HUES48 (cell line): ENCODE measurements at regions not wholly inside any gene's neighbourhood (a gene's known extent, or its start where the extent isn't known, plus 50 kb on each side); places are given as distances from the start of the nearest gene placed in this dataset.
A peak's percentile ranks its signal among the peaks of the same experiment; 100 is the strongest.

ENCODE experiments used
- H3K27ac ChIP-seq: one replicate; pipeline ENCODE4 v1.7.0; 2013; ENCODE audit warnings: low read depth, low read length, inconsistent platforms
- H3K27me3 ChIP-seq: 2 replicates; pipeline ENCODE4 v1.6.1; 2013; ENCODE audit warnings: mild to moderate bottlenecking, low read length; ENCODE audit not compliant: control insufficient read depth, insufficient read depth
- H3K36me3 ChIP-seq: 2 replicates; pipeline ENCODE4 v1.6.1; 2013; ENCODE audit warnings: low read length; ENCODE audit not compliant: control insufficient read depth, insufficient read depth
- H3K4me1 ChIP-seq: 2 replicates; pipeline ENCODE4 v1.6.1; 2013; ENCODE audit warnings: mild to moderate bottlenecking, low read length; ENCODE audit not compliant: control insufficient read depth, insufficient read depth
- H3K4me3 ChIP-seq: 2 replicates; pipeline ENCODE4 v1.5.1; 2013; ENCODE audit warnings: mild to moderate bottlenecking, low read depth, low read length
- H3K9ac ChIP-seq: 2 replicates; pipeline ENCODE4 v1.6.1; 2013; ENCODE audit warnings: mild to moderate bottlenecking, low read depth, low read length, moderate library complexity
- H3K9me3 ChIP-seq: 2 replicates; pipeline ENCODE4 v1.6.1; 2013; ENCODE audit warnings: low read length; ENCODE audit not compliant: control insufficient read depth, insufficient read depth

- H3K27me3 ChIP-seq: no peaks in the 10 kb centered on the region
- no peak overlapping the region for H3K4me3 ChIP-seq
- no peak overlapping the region for H3K27ac ChIP-seq
- H3K9ac ChIP-seq: no peak overlapping the region
- no peaks in the 10 kb centered on the region for H3K36me3 ChIP-seq
- no peaks in the 10 kb centered on the region for H3K9me3 ChIP-seq
- no peaks in the 10 kb centered on the region for H3K4me1 ChIP-seq
These were observed 683.8 kb downstream of the LRRC70 start for GRCh38 chr5:63262185-63262981.

DNA sequence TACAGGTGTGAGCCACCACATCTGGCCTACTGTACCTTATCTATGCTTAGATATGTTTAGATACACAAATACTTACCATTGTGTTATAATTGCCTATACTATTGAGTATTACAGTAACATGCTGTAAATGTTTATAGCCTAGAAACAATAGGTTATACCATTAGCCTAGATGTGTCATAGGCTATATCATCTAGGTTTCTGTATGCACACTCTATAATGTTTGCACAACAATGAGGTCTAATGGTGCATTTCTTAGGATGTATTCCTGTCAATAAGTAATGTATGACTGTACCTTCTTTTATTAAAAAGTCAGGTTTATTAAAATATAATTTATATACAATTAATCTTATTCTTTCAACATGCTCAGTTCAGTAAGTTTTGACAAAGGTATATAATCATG, 683.1 kb downstream of the LRRC70 start:
- H3K36me3 ChIP-seq: no peaks in the 10 kb centered on the region
- no peaks in the 10 kb centered on the region for H3K9me3 ChIP-seq
- H3K9ac ChIP-seq: no peak overlapping the region
- no peaks in the 10 kb centered on the region for H3K27me3 ChIP-seq
- no peak overlapping the region for H3K27ac ChIP-seq
- H3K4me1 ChIP-seq: no peaks in the 10 kb centered on the region
- no peak overlapping the region for H3K4me3 ChIP-seq

GRCh38 chr5:63255594-63255993, 677.0 kb downstream of the LRRC70 start:
- Histone ChIP-seq H3K4me3 (no peak overlapping the region), H3K9ac (no peak overlapping the region), H3K9me3 (no peaks in the 10 kb centered on the region), H3K27ac (peak overlapping the region; percentile 71), H3K36me3 (no peaks in the 10 kb centered on the region), H3K27me3 (no peaks in the 10 kb centered on the region), H3K4me1 (peaks cover 29% of the 10 kb centered on the region)

DNA sequence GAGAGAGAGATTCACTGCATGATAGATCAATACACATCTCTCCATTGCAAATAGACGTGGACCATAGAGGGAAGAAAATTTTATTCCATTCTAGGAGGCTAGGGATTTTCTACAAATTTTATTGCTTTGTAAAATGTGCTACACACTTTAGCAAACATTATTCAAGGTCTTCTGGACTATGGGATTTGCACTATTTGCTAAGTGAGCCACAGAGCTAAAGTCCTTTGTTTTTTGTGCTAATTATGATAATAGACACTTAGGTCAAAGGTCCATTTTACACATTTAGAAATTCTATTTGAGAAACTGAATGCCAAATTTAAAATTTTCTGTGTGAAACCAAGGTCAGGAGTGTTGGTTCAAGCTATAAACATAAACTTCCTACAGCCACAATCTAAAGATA, 672.3 kb downstream of the LRRC70 start:
- no peak overlapping the region for H3K4me3 ChIP-seq
- H3K27ac ChIP-seq: no peak overlapping the region
- no peak overlapping the region for H3K9ac ChIP-seq
- H3K36me3 ChIP-seq: no peaks in the 10 kb centered on the region
- no peaks in the 10 kb centered on the region for H3K9me3 ChIP-seq
- no peaks in the 10 kb centered on the region for H3K27me3 ChIP-seq
- H3K4me1 ChIP-seq: peaks cover 27% of the 10 kb centered on the region

- H3K27me3 ChIP-seq: no peaks in the 10 kb centered on the region
- no peaks in the 10 kb centered on the region for H3K36me3 ChIP-seq
- H3K9ac ChIP-seq: no peak overlapping the region
- H3K27ac ChIP-seq: no peak overlapping the region
- peaks cover 17% of the 10 kb centered on the region for H3K4me1 ChIP-seq
- no peak overlapping the region for H3K4me3 ChIP-seq
- no peaks in the 10 kb centered on the region for H3K9me3 ChIP-seq
These were observed 671.3 kb downstream of the LRRC70 start for GRCh38 chr5:63249960-63250359.

DNA sequence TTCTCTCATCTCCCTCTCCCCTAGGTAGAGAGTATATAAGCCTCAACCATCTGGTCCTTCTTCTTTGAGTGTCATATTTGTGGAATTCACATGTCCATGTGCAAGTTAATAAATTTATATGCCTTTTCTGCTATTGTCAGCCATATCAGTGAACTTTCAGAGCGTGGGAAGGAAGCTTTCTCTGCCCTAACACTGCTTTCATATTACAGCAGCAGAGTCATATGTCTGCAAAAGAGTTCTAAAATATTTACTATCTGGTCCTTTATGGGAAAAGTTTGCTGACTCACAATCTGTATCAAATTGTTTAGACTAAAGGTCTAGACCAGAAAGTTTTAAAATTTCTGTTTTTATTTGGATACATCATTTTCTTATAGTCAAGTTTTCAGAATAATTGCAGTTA, 669.0 kb downstream of the LRRC70 start:
- Histone ChIP-seq H3K27me3 (no peaks in the 10 kb centered on the region), H3K4me3 (no peak overlapping the region), H3K27ac (no peak overlapping the region), H3K9ac (no peak overlapping the region), H3K4me1 (peaks cover 16% of the 10 kb centered on the region), H3K36me3 (no peaks in the 10 kb centered on the region), H3K9me3 (no peaks in the 10 kb centered on the region)

DNA sequence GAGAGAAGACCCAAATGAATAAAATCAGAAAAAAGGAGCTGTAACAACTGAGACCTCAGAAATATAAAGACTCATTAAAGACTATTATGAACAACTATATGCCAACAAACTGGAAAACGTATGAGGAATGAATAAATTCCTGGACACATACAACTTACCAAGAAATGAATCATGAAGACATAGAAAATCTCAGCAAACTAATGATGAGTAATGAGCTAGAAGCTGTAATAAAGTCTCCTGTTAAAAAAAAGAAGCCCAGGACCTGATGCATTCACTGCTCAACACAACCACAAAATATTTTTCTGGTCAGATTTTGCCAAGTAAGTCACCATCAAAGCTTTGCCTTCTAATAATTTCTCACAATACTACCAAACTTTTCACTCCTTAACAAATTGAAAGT, 666.7 kb downstream of the LRRC70 start:
- H3K4me1 ChIP-seq: no peaks in the 10 kb centered on the region
- no peak overlapping the region for H3K27ac ChIP-seq
- no peaks in the 10 kb centered on the region for H3K9me3 ChIP-seq
- H3K9ac ChIP-seq: no peak overlapping the region
- no peaks in the 10 kb centered on the region for H3K36me3 ChIP-seq
- H3K4me3 ChIP-seq: no peak overlapping the region
- no peaks in the 10 kb centered on the region for H3K27me3 ChIP-seq

GRCh38 chr5:63240063-63240755, 661.6 kb downstream of the LRRC70 start:
- Histone ChIP-seq H3K4me1 (no peaks in the 10 kb centered on the region), H3K4me3 (no peak overlapping the region), H3K27ac (no peak overlapping the region), H3K9me3 (no peaks in the 10 kb centered on the region), H3K36me3 (no peaks in the 10 kb centered on the region), H3K9ac (no peak overlapping the region), H3K27me3 (no peaks in the 10 kb centered on the region)

DNA sequence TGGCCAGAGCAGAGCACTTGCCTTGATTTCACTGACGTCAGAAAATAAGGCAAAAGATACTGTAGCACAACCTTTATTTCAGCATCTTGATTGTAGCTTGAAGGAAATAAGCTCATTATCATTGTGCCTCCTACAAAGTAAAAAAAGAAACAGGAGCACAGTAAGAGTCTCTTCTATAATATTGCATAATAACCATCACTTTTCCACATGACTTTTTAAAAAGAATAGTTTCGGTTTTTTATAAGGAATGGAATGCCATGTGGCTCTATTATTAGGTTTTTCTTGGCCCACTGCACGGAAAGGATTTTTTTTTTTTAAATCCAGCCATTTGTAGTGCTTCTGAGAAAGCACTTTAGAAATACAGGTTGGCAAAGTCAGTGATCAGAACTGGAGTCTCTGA, 655.3 kb downstream of the LRRC70 start:
- Histone ChIP-seq H3K4me3 (no peak overlapping the region), H3K27ac (no peak overlapping the region), H3K4me1 (peaks cover 7% of the 10 kb centered on the region), H3K9me3 (no peaks in the 10 kb centered on the region), H3K9ac (no peak overlapping the region), H3K36me3 (no peaks in the 10 kb centered on the region), H3K27me3 (no peaks in the 10 kb centered on the region)

GRCh38 chr5:63233361-63233760, 654.7 kb downstream of the LRRC70 start:
- no peak overlapping the region for H3K27ac ChIP-seq
- no peaks in the 10 kb centered on the region for H3K36me3 ChIP-seq
- H3K9me3 ChIP-seq: no peaks in the 10 kb centered on the region
- no peaks in the 10 kb centered on the region for H3K27me3 ChIP-seq
- H3K4me3 ChIP-seq: no peak overlapping the region
- no peak overlapping the region for H3K9ac ChIP-seq
- peaks cover 7% of the 10 kb centered on the region for H3K4me1 ChIP-seq

DNA sequence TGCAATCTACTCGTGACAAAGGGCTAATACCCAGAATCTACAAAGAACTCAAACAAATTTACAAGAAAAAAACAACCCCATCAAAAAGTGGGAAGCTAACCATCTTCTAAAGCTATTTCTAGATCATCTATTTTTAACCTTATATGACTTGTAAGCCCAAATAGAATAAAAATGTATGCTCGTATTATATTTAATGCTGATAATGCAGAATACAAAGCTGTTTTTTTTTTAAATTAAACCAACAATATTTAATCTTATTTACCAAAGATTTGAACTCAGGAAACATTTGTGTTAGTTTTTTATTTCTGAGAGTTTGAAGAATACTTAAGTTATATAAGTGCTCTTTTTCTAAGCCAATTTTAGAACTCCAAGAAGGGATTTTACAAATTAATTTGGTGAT, 652.1 kb downstream of the LRRC70 start:
- Histone ChIP-seq H3K9me3 (no peaks in the 10 kb centered on the region), H3K27ac (no peak overlapping the region), H3K36me3 (no peaks in the 10 kb centered on the region), H3K9ac (no peak overlapping the region), H3K4me3 (no peak overlapping the region), H3K4me1 (peaks cover 7% of the 10 kb centered on the region), H3K27me3 (no peaks in the 10 kb centered on the region)
